ENCODE measurements at regions not wholly inside any gene's neighbourhood (a gene's known extent, or its start where the extent isn't known, plus 50 kb on each side); places are given as distances from the start of the nearest gene placed in this dataset.

- TF ChIP-seq EZH2 (IDR thresholded peaks at IDR 0.05; ENCODE audit: borderline replicate concordance, low read length) (no peak), CTCF (conservative IDR thresholded peaks at IDR 0.05 in 1 of 2, IDR thresholded peaks at IDR 0.05 in 1 of 2; ENCODE audit: extremely low read depth in 1 of 2, insufficient read depth in 1 of 2, low read depth in 1 of 2, low read length in 2 of 2) (no peak)
These were observed 121.4 kb upstream of the CEP162 start for GRCh38 chr6:84348801-84349200.

All from mammary epithelial cell (primary cell).